Stimulated activated CD4-positive, alpha-beta T cell treated with anti-CD3 and anti-CD28 coated beads, TNF-alpha, amount 100 ng/mL, for 24 hours (primary cell): ENCODE measurements at regions not wholly inside any gene's neighbourhood (a gene's known extent, or its start where the extent isn't known, plus 50 kb on each side); places are given as distances from the start of the nearest gene placed in this dataset.
"Not testable (repeated sequence)": the region's sequence is repeated elsewhere in the genome, so short reads cannot be mapped to it uniquely, and the experiment has no call there.

Experiments
- DNase-seq, 3 experiments: peaks; one replicate each; pipeline ENCODE4 v3.0.0-alpha.2; 2020; ENCODE audit warnings: low read depth in 3 of 3

- no peak for DNase-seq
Observed at GRCh38 chr15:96201696-96202095, 128.8 kb upstream of the NR2F2 start.

GRCh38 chr15:96205588-96205987 is 124.9 kb upstream of the NR2F2 start:
- not testable (repeated sequence) for DNase-seq

GRCh38 chr15:96207377-96208006 is 123.0 kb upstream of the NR2F2 start:
- DNase-seq, result no peak

- no peak for DNase-seq
Observed at GRCh38 chr15:96209285-96209735, 121.2 kb upstream of the NR2F2 start.

GRCh38 chr15:96213045-96213444 is 117.5 kb upstream of the NR2F2 start:
- DNase-seq, result no peak

GRCh38 chr15:96213896-96214295 is 116.6 kb upstream of the NR2F2 start:
- no peak for DNase-seq

- not testable (repeated sequence) for DNase-seq
Observed at GRCh38 chr15:96216481-96216880, 114.0 kb upstream of the NR2F2 start.

GRCh38 chr15:96217983-96218382 is 112.5 kb upstream of the NR2F2 start:
- no peak for DNase-seq

- DNase-seq, result no peak
Observed at GRCh38 chr15:96218623-96219455, 111.7 kb upstream of the NR2F2 start.

- DNase-seq, result no peak
Observed at GRCh38 chr15:96219681-96220080, 110.8 kb upstream of the NR2F2 start.

- DNase-seq, result no peak
Observed at GRCh38 chr15:96220657-96221056, 109.8 kb upstream of the NR2F2 start.

GRCh38 chr15:96222981-96223380 is 107.5 kb upstream of the NR2F2 start:
- no peak for DNase-seq

GRCh38 chr15:96223939-96224338 is 106.6 kb upstream of the NR2F2 start:
- no peak for DNase-seq

GRCh38 chr15:96225642-96226259 is 104.7 kb upstream of the NR2F2 start:
- no peak for DNase-seq

- DNase-seq, result no peak
Observed at GRCh38 chr15:96230526-96231181, 99.8 kb upstream of the NR2F2 start.

- DNase-seq, result no peak
Observed at GRCh38 chr15:96232335-96232734, 98.2 kb upstream of the NR2F2 start.

- DNase-seq, result no peak
Observed at GRCh38 chr15:96234109-96234892, 96.2 kb upstream of the NR2F2 start.

GRCh38 chr15:96237002-96237401 is 93.5 kb upstream of the NR2F2 start:
- DNase-seq, result no peak

GRCh38 chr15:96242761-96243160 is 87.7 kb upstream of the NR2F2 start:
- DNase-seq, result no peak

GRCh38 chr15:96243701-96244100 is 86.8 kb upstream of the NR2F2 start:
- DNase-seq, result no peak

- DNase-seq, result no peak
Observed at GRCh38 chr15:96245252-96245651, 85.2 kb upstream of the NR2F2 start.
